GM12872 (cell line): ENCODE measurements at regions not wholly inside any gene's neighbourhood (a gene's known extent, or its start where the extent isn't known, plus 50 kb on each side); places are given as distances from the start of the nearest gene placed in this dataset.

Experiments
- TF ChIP-seq, protein P1 (sequence below): IDR thresholded peaks from 3 replicates; pipeline ENCODE4 v1.5.1; 2011; ENCODE audit warnings: low read depth, mild to moderate bottlenecking, low read length, moderate library complexity; ENCODE audit not compliant: insufficient read depth

- TF ChIP-seq, protein P1, sequence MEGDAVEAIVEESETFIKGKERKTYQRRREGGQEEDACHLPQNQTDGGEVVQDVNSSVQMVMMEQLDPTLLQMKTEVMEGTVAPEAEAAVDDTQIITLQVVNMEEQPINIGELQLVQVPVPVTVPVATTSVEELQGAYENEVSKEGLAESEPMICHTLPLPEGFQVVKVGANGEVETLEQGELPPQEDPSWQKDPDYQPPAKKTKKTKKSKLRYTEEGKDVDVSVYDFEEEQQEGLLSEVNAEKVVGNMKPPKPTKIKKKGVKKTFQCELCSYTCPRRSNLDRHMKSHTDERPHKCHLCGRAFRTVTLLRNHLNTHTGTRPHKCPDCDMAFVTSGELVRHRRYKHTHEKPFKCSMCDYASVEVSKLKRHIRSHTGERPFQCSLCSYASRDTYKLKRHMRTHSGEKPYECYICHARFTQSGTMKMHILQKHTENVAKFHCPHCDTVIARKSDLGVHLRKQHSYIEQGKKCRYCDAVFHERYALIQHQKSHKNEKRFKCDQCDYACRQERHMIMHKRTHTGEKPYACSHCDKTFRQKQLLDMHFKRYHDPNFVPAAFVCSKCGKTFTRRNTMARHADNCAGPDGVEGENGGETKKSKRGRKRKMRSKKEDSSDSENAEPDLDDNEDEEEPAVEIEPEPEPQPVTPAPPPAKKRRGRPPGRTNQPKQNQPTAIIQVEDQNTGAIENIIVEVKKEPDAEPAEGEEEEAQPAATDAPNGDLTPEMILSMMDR = no peak
Measured at GRCh38 chr7:156198277-156198676, 386.0 kb upstream of the SHH start.

DNA sequence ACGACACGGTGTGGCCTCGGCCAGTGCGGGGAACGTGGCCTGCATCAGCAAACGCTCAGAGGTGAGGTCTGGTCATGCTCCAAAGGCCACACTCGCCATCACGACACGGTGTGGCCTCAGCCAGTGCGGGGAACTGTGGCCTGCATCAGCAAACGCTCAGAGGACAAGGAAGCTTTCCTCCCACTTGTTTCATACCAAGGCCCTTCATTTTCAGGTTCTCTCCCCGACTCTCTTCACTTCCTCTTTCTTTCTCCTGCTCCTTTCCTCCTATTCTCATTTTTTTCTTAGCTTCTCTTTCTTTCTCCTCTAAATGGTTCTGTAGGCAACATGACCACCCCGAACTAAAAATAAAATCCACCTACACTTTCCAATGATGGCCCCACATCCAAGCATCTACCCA, 384.4 kb upstream of the SHH start:
- TF ChIP-seq, protein P1 = no peak

DNA sequence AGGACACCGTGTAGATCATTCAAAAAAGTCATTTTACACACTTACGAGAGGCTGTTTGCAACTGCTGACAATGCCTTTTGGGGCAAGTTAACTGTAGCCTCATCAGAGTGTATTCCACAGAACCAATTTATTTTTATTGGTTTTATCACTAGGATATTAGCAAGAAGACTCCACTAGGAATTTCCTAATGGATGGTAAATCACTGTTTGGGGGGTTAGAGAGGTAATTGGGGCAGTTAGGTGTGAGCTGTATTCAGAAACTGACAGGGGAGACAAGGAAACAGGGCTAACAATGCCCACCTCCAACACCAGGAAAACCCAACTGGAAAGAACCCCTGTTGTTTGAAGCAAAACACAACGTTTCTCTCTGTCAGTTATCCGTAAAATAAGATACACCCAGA, 383.0 kb upstream of the SHH start:
- TF ChIP-seq, protein P1 = no peak

GRCh38 chr7:156194813-156195212, 382.6 kb upstream of the SHH start:
- TF ChIP-seq, protein P1 = no peak

GRCh38 chr7:156192921-156193320, 380.7 kb upstream of the SHH start:
- TF ChIP-seq, protein P1 = no peak

- TF ChIP-seq, protein P1 = no peak
Measured at GRCh38 chr7:156191090-156191489, 378.8 kb upstream of the SHH start.

DNA sequence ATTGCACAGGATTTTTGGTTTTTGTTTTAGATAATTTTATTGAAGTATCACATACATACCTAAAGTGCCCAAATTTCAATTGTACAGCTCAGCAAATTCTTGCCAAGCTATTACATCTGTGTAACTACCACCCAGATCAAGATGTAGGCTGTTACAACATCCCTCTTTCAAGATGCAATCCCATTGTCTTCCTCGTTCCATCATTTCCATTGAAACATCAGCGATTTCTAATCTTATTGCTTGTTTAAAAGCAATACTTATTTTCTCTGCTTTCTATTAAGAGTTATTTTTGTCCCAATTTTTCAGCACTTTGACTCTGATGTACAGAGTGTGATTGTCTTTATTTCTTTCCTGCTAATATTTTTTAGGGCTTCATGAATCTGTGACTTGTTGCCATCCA, 372.8 kb upstream of the SHH start:
- TF ChIP-seq, protein P1 = no peak

DNA sequence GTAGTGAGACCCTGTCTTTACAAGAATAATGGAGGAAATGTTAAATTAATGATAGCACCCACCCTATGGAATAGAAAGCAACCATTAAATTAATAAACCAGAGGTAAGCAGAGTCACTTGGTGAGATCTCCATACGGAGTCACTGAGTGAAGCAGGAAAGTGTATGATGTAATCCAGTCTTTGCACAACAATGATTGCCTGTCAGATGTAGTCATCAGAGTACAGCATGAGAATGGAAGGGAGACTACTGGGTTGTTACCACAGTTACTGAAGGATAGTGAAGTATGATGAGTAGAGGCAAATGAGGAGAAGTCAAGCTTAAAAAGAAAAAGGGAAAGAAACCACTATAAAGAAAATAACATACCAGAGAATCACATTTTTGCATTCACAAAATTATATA, 371.9 kb upstream of the SHH start:
- TF ChIP-seq, protein P1 = no peak
